Colonic mucosa (tissue), 4 donors: ENCODE measurements at regions not wholly inside any gene's neighbourhood (a gene's known extent, or its start where the extent isn't known, plus 50 kb on each side); places are given as distances from the start of the nearest gene placed in this dataset.

Experiments used
- DNase-seq: peaks from one replicate; pipeline ENCODE4 v3.0.0-alpha.2; 2020
- H3K27ac ChIP-seq: fragments of 200-600 bp; one replicate; pipeline ENCODE4 v1.8.0; 2021
- H3K27me3 ChIP-seq: fragments of 200-600 bp; one replicate; pipeline ENCODE4 v1.8.0; 2021
- H3K36me3 ChIP-seq: fragments of 200-600 bp; one replicate; pipeline ENCODE4 v1.8.0; 2021
- H3K4me1 ChIP-seq: fragments of 200-600 bp; one replicate; pipeline ENCODE4 v1.8.0; 2021; ENCODE audit warnings: mild to moderate bottlenecking
- H3K4me3 ChIP-seq: fragments of 200-600 bp; one replicate; pipeline ENCODE4 v1.8.0; 2021
- H3K9ac ChIP-seq, 2 donors: one replicate each; pipeline ENCODE4 v1.7.0; 2013; ENCODE audit warnings: control low read depth in 2 of 2, low read depth in 2 of 2, low read length in 2 of 2
- H3K9me3 ChIP-seq: fragments of 200-600 bp; one replicate; pipeline ENCODE4 v1.8.0; 2021
- intact Hi-C: fragments of 100-400 bp; cut with DNase I; formaldehyde crosslinking; loops from one replicate; pipeline ENCODE4 v1.14.1; 2022
- TF ChIP-seq, protein P1 (sequence below): fragments of 200-600 bp; IDR thresholded peaks from one replicate; pipeline ENCODE4 v1.8.0; 2022; ENCODE audit warnings: antibody characterized with exemption, mild to moderate bottlenecking
- donor health status: healthy.
- donor health status: DM: no; HTN: no; CAD: no.
- donor health status: DM: no; HTN: no; CAD: no.

DNA sequence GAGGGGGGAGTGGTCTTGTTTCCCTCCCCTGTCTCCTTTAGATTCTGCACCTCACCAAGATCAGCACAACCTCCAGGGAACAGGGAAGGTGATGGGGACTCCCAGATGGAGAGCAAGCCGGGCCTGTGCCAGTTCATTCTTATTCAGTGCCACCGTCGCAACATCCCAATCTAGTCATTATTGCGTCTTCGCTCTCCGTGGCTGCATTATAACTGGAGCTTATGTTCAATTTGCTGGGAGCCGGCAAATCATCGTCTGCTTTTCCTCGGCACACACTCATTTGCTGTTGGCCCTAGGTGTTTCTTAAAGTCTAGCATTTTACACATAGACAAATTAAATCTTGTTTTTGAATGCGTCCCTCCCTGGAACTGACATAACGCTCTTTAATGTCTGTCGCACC, 1269.7 kb downstream of the BRD1 start:
- no peaks in the 10 kb centered on the region for H3K4me1 ChIP-seq
- H3K36me3 ChIP-seq = no peaks in the 10 kb centered on the region
- no peak for DNase-seq
- no peaks in the 10 kb centered on the region for H3K9me3 ChIP-seq
- intact Hi-C loops = no loop called here
- no peak overlapping the region for H3K9ac ChIP-seq
- H3K27me3 ChIP-seq = no peaks in the 10 kb centered on the region
- TF ChIP-seq, protein P1, sequence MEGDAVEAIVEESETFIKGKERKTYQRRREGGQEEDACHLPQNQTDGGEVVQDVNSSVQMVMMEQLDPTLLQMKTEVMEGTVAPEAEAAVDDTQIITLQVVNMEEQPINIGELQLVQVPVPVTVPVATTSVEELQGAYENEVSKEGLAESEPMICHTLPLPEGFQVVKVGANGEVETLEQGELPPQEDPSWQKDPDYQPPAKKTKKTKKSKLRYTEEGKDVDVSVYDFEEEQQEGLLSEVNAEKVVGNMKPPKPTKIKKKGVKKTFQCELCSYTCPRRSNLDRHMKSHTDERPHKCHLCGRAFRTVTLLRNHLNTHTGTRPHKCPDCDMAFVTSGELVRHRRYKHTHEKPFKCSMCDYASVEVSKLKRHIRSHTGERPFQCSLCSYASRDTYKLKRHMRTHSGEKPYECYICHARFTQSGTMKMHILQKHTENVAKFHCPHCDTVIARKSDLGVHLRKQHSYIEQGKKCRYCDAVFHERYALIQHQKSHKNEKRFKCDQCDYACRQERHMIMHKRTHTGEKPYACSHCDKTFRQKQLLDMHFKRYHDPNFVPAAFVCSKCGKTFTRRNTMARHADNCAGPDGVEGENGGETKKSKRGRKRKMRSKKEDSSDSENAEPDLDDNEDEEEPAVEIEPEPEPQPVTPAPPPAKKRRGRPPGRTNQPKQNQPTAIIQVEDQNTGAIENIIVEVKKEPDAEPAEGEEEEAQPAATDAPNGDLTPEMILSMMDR = no peak
- H3K27ac ChIP-seq = no peak overlapping the region
- no peak overlapping the region for H3K4me3 ChIP-seq

DNA sequence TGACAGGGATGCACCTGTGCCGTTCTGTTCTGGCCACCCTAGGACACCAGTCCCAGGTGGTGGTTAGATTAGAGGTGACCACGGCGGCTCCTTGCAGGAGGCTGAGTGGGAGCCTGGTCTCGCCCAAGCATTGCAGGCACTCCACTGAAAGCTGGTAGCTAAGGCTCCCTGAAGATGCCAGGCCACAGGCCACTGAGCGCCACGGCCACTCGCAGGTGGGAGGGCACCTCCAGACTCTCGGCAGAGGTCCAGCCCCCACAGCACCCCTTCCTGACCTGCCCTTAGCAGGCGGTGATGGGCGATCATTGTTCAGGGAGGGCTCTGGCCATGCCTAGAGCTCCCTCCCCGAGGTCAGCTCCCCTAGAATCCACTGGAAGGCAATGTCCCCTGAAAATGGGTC, 1270.2 kb downstream of the BRD1 start:
- Histone ChIP-seq H3K27ac (no peak overlapping the region), H3K9ac (no peak overlapping the region), H3K27me3 (no peaks in the 10 kb centered on the region), H3K9me3 (no peaks in the 10 kb centered on the region), H3K4me1 (no peaks in the 10 kb centered on the region), H3K36me3 (no peaks in the 10 kb centered on the region), H3K4me3 (no peak overlapping the region)
- TF ChIP-seq, protein P1 = no peak
- intact Hi-C loops = no loop called here
- no peak for DNase-seq

DNA sequence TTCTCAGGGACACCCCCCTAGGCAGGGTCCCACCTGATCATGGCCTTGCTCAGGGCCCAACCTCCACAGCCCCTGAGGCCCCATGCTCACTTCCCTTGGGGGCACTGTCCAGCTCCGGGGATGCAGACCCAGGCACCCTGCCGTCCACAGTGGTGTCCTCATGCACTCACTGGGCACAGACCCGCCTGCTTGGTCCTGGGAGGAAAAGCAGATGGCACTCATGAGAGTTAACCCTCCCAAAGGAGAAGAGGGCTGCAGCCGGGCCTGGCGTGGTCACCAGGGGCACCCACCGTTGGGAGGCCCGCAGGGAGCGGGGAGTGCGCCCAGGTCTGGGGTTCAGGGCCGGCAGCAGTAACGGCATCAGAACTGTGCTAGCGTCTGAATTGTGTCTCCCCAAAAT, 1270.9 kb downstream of the BRD1 start:
- H3K4me3 ChIP-seq = no peak overlapping the region
- DNase-seq = no peak
- TF ChIP-seq, protein P1 = no peak
- no peaks in the 10 kb centered on the region for H3K36me3 ChIP-seq
- H3K9me3 ChIP-seq = no peaks in the 10 kb centered on the region
- H3K9ac ChIP-seq = no peak overlapping the region
- H3K27ac ChIP-seq = no peak overlapping the region
- intact Hi-C loops = no loop called here
- H3K27me3 ChIP-seq = no peaks in the 10 kb centered on the region
- H3K4me1 ChIP-seq = no peaks in the 10 kb centered on the region

DNA sequence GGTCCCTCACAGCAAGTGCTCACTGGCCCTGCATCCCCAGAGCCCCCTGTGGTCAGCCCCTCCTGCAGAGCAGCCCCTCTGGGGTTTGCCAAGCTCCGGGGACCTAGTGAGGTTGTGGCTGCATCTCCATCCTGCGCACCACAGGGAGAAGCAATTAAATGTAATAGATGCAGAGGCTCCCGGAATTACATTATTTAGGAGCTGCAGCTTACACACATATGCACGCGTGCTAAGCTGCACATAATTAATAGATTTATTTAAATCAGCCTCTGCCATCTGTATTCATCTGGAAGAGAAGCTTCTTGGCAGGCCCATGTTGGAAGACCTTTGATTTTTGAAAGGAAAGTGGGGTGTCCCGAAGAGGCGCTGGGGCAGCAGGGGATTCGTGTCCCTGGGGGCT, 1271.5 kb downstream of the BRD1 start:
- intact Hi-C loops = no loop called here

DNA sequence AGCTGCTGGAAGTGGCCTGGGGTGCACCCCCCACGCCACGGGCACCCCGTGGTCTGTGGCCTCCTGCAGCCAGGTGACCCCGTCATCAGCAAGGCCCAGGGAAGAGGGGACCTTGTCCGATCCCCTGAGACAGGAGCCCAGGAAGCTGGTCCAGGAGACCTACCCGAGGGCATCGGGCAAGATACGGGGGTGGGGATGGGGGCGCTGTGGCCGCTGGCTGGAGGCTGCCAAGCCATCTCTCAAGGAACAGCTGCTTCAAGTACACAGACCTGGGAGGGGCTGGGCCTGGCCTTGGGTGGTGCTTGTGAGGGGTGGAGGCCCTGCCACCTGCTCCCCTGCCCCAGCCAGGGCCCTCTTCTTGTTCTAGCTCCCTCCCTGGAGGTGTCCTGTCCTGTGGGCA, 1272.1 kb downstream of the BRD1 start:
- no peaks in the 10 kb centered on the region for H3K4me1 ChIP-seq
- no peak overlapping the region for H3K9ac ChIP-seq
- H3K4me3 ChIP-seq = no peak overlapping the region
- intact Hi-C loops = no loop called here
- no peaks in the 10 kb centered on the region for H3K9me3 ChIP-seq
- DNase-seq = no peak
- no peaks in the 10 kb centered on the region for H3K27me3 ChIP-seq
- H3K36me3 ChIP-seq = no peaks in the 10 kb centered on the region
- TF ChIP-seq, protein P1 = no peak
- H3K27ac ChIP-seq = no peak overlapping the region

More for the DNA sequence above, 1271.5 kb downstream of the BRD1 start:
- Histone ChIP-seq H3K4me3 (no peak overlapping the region), H3K4me1 (no peaks in the 10 kb centered on the region), H3K27ac (no peak overlapping the region), H3K27me3 (no peaks in the 10 kb centered on the region), H3K36me3 (no peaks in the 10 kb centered on the region), H3K9ac (no peak overlapping the region), H3K9me3 (no peaks in the 10 kb centered on the region)
- TF ChIP-seq, protein P1 = no peak
- no peak for DNase-seq
